Hypothalamus (tissue), 51 donors: ENCODE measurements at regions not wholly inside any gene's neighbourhood (a gene's known extent, or its start where the extent isn't known, plus 50 kb on each side); places are given as distances from the start of the nearest gene placed in this dataset.

ENCODE experiments used
- DNase-seq, 51 donors: peaks; one replicate each; lab custom pipeline; 2025; lab: John Stamatoyannopoulos, UW

GRCh38 chr9:99511723-99512122, 289.6 kb downstream of the SEC61B start:
- no peak for DNase-seq

GRCh38 chr9:99513441-99514112, 291.5 kb downstream of the SEC61B start:
- DNase-seq: peak in 1 of 51 donors; percentile 3

DNA sequence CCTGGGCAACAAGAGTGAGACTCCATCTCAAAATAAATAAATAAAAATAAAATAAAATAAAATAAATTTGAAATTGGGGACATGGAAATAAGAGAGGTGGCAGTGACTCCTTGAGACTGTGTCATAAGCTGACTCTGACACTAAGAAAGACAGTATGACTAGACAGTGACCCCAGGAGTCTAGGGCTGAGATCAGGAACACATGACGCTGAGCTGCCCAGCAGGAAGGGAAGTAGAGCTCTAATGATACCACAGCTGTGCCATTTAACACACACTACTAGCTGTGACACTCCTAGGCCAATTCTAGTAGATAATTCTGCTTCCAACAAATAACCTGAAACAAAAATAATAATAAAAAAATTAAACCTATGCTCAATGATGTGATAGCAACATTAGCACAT, 293.0 kb downstream of the SEC61B start:
- DNase-seq: peak in 1 of 51 donors; percentile 1

GRCh38 chr9:99515895-99516656, 294.0 kb downstream of the SEC61B start:
- DNase-seq: no peak

- DNase-seq: no peak
Observed at GRCh38 chr9:99516657-99517049, 294.6 kb downstream of the SEC61B start.

DNA sequence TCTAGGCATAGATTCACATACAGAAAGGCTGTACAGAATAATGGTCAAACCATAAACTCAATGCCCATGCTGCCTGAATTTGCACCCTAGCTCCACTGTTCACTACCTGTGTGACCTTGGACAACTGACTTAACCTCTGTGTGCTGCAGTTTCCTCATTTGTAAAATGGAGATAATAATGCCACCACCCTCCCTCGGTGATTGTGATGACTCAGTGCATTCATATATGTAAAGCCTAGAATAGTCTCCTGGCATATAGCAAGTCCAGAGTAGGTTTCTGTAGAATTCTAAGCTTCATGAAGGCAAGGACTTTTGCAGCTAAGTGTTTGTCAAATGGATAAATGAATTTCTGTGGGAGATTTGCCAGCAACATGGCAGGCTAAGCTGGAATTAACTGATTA, 297.8 kb upstream of the NR4A3 start:
- DNase-seq: no peak

- peak in 1 of 51 donors; percentile 7 for DNase-seq
Observed at GRCh38 chr9:99531313-99531712, 290.4 kb upstream of the NR4A3 start.

DNA sequence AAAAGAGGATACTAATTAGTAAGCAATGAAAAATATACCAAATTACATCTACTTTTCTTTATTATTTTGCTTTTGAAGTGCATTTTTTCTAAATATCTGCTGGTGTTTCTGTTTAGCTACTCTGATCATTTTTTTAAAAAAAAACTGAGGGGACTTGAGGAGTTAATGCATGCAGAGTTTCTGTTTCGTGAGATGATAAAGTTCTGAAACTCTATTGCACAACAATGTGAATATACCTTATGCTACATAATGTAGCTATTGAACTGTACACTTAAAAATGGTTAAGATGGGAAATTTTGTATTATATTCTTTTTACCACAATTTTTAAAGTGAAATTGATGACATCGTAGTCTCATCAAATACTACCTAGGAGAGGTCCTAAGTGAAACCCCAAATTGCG, 288.3 kb upstream of the NR4A3 start:
- DNase-seq: no peak

GRCh38 chr9:99537996-99538395, 283.7 kb upstream of the NR4A3 start:
- DNase-seq: no peak

GRCh38 chr9:99544526-99544925, 277.2 kb upstream of the NR4A3 start:
- no peak for DNase-seq

DNA sequence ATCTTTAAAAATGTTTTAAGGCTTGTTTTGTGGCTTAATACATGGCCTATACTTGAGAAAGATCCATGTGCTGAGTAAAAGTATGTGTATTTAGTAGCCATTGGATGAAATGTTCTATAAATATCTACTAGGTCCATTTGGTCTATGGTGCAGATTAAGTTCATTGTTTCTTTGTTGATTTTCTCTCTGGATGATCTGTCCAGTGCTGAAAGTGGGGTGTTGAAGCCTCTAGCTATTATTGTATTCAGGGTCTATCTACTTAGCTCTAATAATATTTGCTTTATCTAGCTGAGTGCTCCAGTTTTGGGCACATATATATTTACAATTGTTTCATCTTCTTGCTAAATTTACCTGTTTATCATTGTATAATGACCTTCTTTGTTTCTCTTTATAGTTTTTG, 272.2 kb upstream of the NR4A3 start:
- DNase-seq: no peak

GRCh38 chr9:99555792-99556191, 265.9 kb upstream of the NR4A3 start:
- DNase-seq: no peak

DNA sequence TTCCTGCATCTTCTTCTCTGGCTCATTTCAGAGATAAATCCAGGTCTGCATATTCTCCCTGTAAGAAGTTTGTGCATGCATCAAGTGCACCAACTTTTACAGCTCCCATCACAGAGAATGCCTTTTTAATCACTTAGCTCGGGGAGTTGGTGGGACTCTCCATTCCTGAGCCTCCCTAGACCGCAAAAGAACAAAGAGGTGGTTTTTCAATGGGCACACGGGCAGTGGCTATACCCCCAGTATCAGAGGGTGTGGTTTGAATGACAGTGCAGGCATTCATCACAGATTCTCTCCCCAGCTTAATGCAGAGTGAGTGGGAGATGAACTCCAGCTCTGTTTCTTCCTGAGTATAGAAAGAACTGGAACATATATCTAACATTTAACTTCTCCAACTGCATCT, 264.7 kb upstream of the NR4A3 start:
- no peak for DNase-seq

- DNase-seq: no peak
Observed at GRCh38 chr9:99557816-99558215, 263.9 kb upstream of the NR4A3 start.

- DNase-seq: no peak
Observed at GRCh38 chr9:99559776-99560175, 261.9 kb upstream of the NR4A3 start.

DNA sequence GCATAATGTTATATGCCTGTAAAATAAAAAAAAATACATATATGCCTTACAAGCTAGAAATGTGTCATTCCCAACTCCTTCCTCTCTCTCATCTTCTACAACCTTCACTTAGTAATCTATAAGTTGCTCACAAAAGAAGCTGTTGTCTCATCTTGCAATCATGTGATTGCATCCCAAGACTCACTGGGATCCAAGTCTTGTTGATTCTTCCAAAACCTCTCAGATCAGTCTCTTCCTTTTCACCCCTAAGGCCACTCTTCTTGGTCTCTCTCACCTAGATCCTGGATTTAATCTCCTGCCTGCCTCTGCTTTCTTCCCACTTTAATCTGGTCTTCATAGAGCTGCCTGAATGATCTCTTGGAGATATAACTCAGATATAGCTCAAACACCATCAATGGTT, 261.1 kb upstream of the NR4A3 start:
- DNase-seq: no peak

DNA sequence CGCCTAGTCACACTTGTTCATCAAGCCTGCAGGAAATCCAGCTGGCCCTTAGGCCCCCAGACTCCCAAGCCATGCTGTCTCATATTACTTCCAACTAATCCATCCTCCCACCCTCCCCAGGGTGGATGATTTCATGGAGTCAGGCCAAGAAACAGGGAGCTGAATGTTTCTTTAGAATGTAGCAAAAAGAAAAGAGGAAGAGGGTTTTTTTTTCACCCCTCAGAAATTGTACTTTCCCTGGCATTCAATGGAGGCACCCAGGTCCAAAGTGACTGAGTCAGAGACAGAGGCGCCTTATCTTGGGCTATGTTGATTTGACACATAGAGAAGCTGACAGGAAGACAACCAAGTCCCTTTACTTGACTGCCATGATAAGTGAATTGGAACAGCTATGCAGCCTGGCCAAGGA, 260.2 kb upstream of the NR4A3 start:
- no peak for DNase-seq

DNA sequence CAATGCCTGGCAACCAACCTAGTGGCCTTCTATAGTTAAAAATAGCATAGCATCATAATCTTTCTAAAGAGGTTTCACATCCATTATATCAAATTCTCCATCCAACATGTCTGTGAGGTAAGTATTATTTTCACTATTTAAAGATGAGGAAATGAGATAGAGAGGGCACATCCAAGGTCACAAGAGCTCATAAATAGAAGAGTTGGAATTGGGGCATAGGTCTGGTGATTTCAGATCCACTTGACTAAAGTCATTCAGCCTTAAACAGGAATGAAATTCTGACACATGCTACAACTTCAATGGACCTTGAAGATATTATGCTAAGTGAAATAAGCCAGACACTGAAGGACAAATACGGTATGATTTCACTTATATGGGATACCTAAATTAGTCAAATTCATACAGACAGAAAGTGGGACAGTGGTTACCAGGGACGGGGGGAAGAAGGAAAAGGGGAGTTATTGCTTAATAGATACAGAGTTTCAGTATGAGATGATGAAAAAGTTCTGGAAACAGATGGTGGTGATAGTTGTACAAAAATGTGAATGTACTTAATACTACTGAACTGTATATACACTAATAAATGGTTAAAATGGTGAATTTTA, 259.6 kb upstream of the NR4A3 start:
- no peak for DNase-seq

GRCh38 chr9:99563364-99563763, 258.3 kb upstream of the NR4A3 start:
- DNase-seq: no peak

DNA sequence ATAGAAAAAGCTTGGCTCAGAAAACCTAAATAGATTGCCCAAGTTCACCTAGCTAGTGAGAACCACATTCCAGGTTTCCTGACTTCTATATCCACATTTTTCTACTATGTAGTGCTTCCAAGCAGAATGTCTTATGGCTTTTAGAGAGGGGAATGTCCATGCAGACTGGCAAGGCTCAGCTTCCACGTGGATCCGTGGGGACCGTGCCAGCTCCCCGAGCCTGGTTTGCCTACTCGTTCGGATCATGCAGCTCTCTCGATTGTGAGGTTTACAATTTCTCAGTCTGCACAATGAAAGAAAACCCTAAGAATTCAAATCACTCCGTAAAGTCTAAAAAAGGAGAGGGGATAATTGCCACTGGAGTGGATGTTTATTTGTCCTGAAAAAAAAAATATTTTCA, 256.5 kb upstream of the NR4A3 start:
- peak in 17 of 51 donors; percentile 1 to 35 (median 13) for DNase-seq

DNA sequence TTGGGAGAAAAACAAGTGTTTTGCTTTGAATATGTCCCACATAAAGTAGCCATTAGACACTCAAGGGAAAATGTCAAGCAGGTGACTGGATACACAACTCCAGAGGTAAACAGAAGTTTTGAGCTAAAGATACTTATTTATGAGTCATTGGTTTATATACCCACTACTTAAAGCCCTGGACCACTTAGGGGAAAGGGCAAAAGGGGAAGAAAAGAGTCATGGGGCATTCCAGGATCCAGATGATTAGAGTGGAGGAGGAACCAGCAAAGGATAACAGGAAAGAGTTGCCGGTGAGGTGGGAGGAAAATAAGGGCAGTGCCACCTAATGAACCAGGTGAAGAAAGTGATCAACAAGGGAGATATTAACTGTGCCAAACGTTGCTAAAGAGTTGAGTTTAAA, 254.2 kb upstream of the NR4A3 start:
- DNase-seq: no peak

DNA sequence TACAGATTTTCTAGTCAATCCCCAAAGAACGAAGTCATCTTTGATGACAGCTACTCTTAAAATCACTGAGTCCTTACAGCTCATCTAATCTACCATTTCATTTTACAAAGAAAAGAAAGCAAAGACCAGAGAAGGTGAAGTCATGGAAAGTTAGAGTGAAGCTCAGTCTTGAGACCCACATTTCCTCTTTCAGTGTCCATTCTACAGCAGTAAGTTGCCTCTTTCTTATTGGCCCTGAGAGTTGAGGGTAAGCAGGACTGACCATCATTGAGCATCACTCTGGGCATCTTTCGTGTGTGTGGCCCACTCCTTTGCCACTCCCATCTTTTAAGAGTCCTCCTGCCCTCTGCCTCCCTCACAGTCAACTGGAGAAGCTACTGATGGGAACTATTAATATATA, 251.8 kb upstream of the NR4A3 start:
- no peak for DNase-seq
